K562 (cell line): ENCODE measurements at regions not wholly inside any gene's neighbourhood (a gene's known extent, or its start where the extent isn't known, plus 50 kb on each side); places are given as distances from the start of the nearest gene placed in this dataset.

Experiments used
- FOXA3 ChIP-seq, 2 experiments: fragments of 450-650 bp in 1 of 2; sonication (generic) in 1 of 2; formaldehyde crosslinking; IDR thresholded peaks in 1 of 2; conservative IDR thresholded peaks in 1 of 2; 2 replicates each; pipeline versions ENCODE4 v1.4.0 to v1.8.0; 2020 to 2022; ENCODE audit warnings: mild to moderate bottlenecking in 2 of 2, missing genetic modification reagents in 1 of 2
- IRF2 ChIP-seq: sonication (generic); formaldehyde crosslinking; IDR thresholded peaks from 2 replicates; pipeline ENCODE4 v1.8.1; 2022; ENCODE audit warnings: mild to moderate bottlenecking, missing genetic modification reagents
- MGA ChIP-seq: fragments of 450-650 bp; IDR thresholded peaks from 2 replicates; pipeline ENCODE4 v1.6.1; 2016; ENCODE audit warnings: mild to moderate bottlenecking, moderate library complexity
- TF ChIP-seq, protein P1 (sequence below): fragments of 450-650 bp; IDR thresholded peaks from 2 replicates; pipeline ENCODE4 v1.6.1; 2017; ENCODE audit warnings: antibody characterized with exemption, mild to moderate bottlenecking

DNA sequence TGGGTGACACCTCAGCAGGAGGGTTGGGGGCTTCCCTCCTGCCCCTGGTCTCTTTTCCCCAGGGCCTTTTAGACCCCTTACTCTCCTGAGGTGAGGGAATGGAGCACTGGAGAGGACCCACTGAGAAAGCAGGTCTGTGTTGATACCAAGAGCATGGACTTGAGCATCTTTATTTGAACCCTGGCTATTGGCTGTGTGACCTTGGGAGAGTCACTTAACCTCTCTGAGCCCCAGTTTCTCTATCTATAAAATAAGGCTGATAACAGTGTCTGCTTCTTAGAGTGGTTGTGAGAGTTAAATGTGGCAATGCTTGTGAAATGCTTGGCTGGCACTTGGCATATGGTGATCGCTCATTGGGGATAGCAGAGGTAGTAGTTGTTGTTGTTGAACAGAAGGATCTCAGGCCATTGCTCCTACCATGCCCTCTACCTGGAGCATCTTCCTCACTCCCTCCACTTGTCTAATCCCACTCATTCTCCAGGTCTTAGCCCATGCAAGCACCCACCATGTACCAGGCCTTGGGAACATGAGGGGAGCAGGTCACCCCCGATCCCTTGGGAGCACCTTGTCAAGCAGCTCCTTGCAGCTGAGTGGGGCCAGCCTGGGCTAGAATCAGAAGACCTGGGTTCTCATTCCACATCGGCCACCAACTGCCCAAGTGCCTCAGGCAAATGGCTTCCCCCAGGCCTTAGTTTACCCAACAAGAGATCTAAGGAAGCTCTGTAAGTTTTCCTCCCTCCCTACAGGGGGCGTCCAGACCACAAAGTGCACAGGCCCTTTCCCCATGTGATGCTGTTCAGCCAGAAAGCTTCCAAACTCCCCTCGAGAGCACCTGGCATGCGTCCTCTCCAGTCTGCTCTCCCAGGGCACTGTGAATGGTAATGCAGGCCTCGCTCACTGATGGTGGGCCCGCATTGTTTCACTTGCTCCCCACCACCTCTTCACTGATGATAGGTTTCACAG is 96.7 kb downstream of the LSM3 start (continued):
- TF ChIP-seq MGA = peak; percentile 39; the same call in 1 of the 2 replicates
- TF ChIP-seq, protein P1, sequence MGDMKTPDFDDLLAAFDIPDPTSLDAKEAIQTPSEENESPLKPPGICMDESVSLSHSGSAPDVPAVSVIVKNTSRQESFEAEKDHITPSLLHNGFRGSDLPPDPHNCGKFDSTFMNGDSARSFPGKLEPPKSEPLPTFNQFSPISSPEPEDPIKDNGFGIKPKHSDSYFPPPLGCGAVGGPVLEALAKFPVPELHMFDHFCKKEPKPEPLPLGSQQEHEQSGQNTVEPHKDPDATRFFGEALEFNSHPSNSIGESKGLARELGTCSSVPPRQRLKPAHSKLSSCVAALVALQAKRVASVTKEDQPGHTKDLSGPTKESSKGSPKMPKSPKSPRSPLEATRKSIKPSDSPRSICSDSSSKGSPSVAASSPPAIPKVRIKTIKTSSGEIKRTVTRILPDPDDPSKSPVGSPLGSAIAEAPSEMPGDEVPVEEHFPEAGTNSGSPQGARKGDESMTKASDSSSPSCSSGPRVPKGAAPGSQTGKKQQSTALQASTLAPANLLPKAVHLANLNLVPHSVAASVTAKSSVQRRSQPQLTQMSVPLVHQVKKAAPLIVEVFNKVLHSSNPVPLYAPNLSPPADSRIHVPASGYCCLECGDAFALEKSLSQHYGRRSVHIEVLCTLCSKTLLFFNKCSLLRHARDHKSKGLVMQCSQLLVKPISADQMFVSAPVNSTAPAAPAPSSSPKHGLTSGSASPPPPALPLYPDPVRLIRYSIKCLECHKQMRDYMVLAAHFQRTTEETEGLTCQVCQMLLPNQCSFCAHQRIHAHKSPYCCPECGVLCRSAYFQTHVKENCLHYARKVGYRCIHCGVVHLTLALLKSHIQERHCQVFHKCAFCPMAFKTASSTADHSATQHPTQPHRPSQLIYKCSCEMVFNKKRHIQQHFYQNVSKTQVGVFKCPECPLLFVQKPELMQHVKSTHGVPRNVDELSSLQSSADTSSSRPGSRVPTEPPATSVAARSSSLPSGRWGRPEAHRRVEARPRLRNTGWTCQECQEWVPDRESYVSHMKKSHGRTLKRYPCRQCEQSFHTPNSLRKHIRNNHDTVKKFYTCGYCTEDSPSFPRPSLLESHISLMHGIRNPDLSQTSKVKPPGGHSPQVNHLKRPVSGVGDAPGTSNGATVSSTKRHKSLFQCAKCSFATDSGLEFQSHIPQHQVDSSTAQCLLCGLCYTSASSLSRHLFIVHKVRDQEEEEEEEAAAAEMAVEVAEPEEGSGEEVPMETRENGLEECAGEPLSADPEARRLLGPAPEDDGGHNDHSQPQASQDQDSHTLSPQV = peak; percentile 53; the same call in 1 of the 2 replicates
- no peak for TF ChIP-seq IRF2 (CRISPR knock-in tag)
- 0 out of 4 replicates have a peak, but pooled peaks of 1 of the 2 experiments have one; percentile 48 for TF ChIP-seq FOXA3 (CRISPR knock-in tag; conservative IDR thresholded peaks at IDR 0.05 in 1 of 2, IDR thresholded peaks at IDR 0.05 in 1 of 2)
